Skin of body (tissue), 1 donor: ENCODE measurements at regions not wholly inside any gene's neighbourhood (a gene's known extent, or its start where the extent isn't known, plus 50 kb on each side); places are given as distances from the start of the nearest gene placed in this dataset.
A peak's percentile ranks its signal among the peaks of the same experiment; 100 is the strongest.

Experiments
- DNase-seq: peaks from one replicate; lab custom pipeline; 2025; lab: John Stamatoyannopoulos, UW

- DNase-seq, result no peak
Observed at GRCh38 chr2:71892896-71893295, 254.8 kb downstream of the CYP26B1 start.

GRCh38 chr2:71892423-71892730 lies 255.3 kb downstream of the CYP26B1 start:
- DNase-seq, result no peak

DNA sequence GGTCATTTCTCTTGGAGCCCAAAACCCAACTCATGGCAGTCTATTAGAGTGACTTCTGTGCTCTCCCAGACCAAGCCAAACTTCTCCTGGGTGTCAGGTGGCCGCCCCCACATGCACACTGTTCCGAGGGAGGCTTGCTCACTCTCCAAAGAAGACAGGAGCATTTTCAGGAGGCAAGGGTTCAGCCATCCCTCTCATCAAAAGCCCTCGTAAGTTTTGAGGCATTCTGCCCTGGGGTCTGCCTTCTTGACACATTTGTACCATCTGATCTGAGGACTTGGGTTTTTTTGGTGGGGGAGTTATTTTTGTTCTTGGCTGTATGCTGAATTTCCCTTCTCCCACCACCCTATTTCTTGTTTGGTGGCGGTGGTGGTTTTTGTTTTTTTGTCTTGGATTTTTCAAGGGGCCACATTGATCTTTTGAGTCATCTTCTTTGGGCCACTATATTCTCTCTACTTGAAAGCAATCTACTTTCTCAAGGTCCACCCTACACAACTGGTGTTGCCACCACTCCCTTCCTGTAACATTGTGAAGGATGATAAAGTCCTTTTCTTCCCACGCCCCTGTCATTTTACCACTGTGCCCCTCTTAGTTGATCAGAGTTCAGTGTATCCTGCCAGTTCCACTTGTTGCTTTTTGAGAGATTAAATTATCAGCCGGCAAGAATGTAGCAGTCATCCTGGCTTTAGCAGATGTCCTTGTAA lies 255.8 kb downstream of the CYP26B1 start:
- no peak for DNase-seq

DNA sequence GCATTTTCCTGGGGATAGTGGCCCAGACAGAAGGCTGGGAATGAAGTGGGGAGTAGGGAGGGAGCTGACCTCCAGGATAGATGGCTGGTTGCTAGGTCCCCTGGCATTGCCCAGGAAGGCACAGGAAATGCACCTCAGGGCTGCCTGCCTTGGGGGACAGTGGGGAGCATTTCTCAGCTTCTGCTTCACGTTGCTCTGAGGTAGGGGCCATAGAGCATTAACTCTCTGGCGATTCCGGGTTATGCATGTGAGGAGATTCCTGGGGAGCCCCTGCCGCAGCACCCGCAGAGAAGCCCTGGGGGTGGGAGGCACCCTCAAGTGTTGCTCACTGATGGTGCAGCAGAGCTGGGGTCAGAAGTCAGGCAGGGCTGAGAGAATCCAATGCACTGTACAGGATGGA lies 256.5 kb downstream of the CYP26B1 start:
- no peak for DNase-seq

- DNase-seq, result peak; percentile 78
Observed at GRCh38 chr2:71889759-71890684, 257.6 kb downstream of the CYP26B1 start.

DNA sequence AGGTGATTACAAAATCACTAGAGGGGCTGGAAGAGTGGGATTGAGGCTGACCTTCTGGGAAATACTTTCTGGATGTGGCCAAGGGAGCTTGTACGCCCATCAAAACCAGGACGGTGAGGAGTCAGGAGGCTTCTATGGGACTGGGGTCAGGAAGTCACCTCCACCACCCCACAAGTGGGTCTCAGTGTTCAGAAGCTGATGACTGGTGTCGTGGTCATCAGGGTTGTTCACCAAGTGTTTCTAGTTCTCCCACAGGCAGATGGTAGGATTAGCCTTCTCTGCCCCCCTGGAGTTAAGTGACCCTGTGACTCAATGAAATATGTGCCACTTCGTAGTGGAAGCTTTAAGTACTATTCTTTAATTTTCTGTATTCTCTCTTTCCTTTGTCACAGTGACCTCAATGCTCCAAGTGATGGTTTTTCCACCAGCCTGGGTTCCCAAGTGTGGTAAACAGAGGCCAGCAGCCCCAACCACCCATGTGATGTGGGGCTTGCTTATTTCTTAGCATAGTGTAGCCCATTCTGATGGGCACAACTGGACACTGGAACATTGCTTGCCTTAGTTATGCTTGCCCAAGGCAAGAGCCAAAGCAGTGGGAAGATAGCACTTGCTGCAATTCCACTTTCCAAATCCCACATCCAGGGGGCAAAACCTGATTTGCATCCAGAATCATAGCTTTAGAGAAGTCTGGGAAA lies 258.8 kb downstream of the CYP26B1 start:
- no peak for DNase-seq

DNA sequence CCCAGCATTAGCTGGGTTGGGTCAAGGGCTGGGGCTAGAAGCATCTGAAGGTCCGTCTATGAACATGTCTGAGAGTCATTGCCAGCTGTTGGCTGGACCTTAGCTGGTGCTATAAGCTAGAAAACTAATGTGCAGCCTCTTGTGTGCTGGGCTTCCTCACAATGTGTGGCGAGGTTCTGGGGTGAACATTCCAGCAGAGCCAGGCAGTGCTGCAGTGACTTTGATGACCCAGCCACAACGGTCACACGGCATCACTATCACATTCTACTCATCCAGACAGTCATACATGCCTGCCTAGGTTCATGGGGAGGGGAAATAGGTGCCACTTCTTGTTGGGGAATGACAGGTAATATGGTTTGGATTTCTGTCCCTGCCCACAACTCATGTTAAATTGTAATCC lies 260.5 kb downstream of the CYP26B1 start:
- no peak for DNase-seq

- no peak for DNase-seq
Observed at GRCh38 chr2:71886241-71886640, 261.4 kb downstream of the CYP26B1 start.

GRCh38 chr2:71884303-71885042 lies 263.2 kb downstream of the CYP26B1 start:
- DNase-seq, result no peak

- peak; percentile 30 for DNase-seq
Observed at GRCh38 chr2:71882949-71883472, 264.7 kb downstream of the CYP26B1 start.

- DNase-seq, result no peak
Observed at GRCh38 chr2:71882236-71882946, 265.3 kb downstream of the CYP26B1 start.

DNA sequence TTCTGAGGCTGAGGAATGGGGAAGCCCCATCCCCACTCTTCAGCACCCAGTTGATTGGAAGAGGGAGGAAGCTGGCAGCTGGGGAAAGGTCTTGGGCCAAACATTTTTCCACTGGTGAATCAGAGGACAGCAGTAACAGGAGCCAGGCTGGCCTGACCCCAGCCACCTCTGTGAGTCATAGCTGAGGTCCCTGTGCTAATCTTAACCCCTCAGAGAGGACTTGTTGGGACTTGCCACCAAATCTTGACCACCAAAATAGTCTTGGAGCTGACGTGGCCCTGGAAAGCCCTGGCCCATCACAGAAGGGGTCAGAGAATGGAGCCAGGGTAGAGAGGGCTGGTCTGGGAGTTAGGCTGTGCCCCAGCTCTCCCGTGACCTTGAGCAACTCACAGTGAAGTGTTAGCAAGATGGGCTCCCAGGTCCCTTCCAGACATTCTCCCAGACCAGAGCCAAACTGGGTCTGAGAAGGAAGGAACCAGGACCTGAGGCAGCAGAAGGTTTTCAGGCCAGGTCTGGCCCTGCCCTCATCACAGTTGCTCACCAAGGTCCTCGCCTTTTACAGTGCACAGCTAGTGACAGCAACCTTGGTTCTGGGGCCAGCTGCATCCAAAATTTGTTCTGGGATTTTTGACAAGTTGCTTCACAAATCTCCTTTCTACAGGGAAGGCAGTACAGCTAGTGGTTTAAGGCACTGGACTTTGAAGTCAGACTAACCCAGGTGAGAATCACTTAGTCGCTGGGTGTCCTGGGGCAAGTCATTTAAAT lies 266.6 kb downstream of the CYP26B1 start:
- DNase-seq, result no peak

DNA sequence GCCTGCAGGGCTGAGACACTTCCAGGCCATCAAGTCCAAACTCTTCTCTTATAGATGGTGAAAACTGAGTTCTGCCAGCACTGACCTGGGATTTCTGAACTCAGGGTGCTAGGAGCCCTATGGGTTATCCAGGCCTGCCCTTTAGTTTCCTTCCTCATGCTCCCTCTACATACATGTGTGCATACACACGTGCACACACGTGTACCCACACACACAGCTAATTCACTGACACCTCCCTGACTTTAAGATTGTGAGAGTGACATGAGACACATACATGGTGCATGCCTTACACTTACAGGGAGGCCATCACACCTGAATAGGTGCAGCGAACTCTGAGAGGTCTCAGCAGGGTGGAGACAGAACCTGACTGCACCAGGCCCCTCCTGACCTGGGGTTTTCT lies 267.4 kb downstream of the CYP26B1 start:
- DNase-seq, result no peak

DNA sequence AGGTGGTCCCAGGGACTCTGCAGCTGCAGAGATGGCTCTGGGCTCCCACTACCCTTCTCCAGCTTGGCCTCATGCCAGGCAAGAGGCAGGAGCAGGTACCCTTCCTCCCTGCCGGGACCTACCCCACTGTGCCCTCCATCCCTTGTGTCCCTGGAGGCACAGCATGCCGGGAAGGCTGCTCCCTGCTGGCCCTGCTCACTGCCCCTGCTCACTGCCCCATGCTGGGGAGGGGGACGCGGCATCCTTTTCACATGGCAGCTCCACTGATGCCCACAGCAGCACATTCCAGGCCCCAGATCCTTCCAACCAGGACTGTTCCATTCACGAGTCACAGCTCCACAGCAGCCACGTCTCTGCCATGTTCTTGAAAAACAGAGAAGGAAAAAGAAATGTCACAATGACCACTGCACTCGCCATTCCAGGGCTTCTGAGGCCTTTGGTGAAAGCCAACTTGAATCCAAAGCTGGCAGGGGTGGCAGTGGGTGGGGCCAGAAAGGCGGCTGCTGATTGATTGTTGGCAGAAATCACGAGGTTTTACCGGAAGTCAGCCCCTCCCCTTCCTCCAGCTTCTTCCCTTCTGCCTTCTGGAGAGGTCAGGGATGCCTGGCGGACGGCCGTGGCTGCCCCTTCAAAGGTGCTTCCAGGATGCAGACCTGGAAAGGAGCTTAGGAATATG lies 268.0 kb downstream of the CYP26B1 start:
- DNase-seq, result no peak

DNA sequence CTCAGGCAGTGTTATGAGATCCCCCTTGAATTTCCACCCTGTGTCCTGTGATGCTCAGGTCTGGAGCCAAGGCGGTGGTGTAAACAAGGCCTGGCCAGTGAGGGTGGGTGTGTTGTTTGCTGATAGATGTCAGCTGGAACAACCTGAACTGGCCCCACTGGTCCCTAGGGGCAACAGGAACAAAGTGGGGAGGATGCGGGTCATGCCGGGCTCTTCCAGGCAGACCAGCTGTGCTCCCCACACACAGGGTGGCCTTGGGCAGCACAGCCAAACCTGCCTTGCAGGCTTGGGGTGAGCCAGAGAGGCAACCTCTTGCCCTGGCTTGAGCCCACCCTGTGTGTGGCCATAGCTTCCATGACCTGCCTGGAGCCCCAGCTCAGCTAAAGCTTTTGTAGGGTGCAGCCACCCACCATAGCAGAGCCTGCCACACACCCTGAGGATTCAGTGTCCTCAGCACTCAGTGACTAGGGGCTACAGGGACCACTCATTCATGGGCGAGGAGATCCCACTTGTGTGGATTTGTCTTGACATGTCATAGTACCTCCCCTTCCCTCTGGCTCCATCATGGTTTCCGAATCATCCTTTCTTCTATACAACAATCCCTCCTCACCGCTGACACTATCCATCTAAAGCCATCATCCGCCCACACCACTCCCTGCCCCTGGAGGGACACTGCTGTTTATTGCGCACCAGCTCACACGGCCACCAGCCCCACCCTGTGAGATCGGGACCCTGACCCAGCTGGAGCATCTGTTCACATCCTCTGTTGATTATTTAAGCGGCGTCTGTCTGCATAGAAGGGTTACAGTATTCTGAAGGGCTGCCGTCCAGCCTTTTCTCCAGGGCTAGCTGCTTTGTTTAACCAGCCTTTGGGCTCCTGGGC lies 268.8 kb downstream of the CYP26B1 start:
- DNase-seq, result no peak

GRCh38 chr2:71877636-71878035 lies 270.0 kb downstream of the CYP26B1 start:
- no peak for DNase-seq

GRCh38 chr2:71876542-71877451 lies 270.9 kb downstream of the CYP26B1 start:
- DNase-seq, result no peak
